ENCODE measurements at regions not wholly inside any gene's neighbourhood (a gene's known extent, or its start where the extent isn't known, plus 50 kb on each side); places are given as distances from the start of the nearest gene placed in this dataset.
"Not testable (repeated sequence)": the region's sequence is repeated elsewhere in the genome, so short reads cannot be mapped to it uniquely, and the experiment has no call there.

- not testable (repeated sequence) for H3K79me1 ChIP-seq (replicated peaks; ENCODE audit: low read length, poor library complexity, severe bottlenecking); H2BK12ac ChIP-seq (ENCODE audit: low read length in 2 of 2); H3K4me3 ChIP-seq (ENCODE audit: insufficient read depth in 1 of 2, low read depth in 1 of 2, low read length in 2 of 2); H2BK120ac ChIP-seq (ENCODE audit: low read depth, low read length); H3K27ac ChIP-seq (ENCODE audit: low read length, poor library complexity, severe bottlenecking); H3K4ac ChIP-seq (ENCODE audit: low read depth in 1 of 2, low read length in 2 of 2); DNase-seq; H2BK5ac ChIP-seq (ENCODE audit: low read depth, low read length, poor library complexity, severe bottlenecking); H2BK15ac ChIP-seq (ENCODE audit: low read depth, poor library complexity, severe bottlenecking); H3K9ac ChIP-seq (ENCODE audit: low read length); H3K18ac ChIP-seq (ENCODE audit: low read depth in 1 of 2, low read length in 2 of 2); H3K36me3 ChIP-seq (ENCODE audit: control insufficient read depth in 1 of 2, insufficient read depth in 2 of 2, low read depth in 1 of 2, low read length in 2 of 2); H3K23ac ChIP-seq (ENCODE audit: low read length in 2 of 2); H2AK5ac ChIP-seq (ENCODE audit: low read length, severe bottlenecking); H4K91ac ChIP-seq (ENCODE audit: low read length); H4K8ac ChIP-seq (ENCODE audit: low read length); H3K9me3 ChIP-seq (ENCODE audit: control insufficient read depth, low read length); H3K4me2 ChIP-seq (ENCODE audit: low read length, poor library complexity, severe bottlenecking); H3K14ac ChIP-seq (ENCODE audit: low read length in 2 of 2); H3K4me1 ChIP-seq (ENCODE audit: control insufficient read depth, insufficient read depth, low read depth, low read length); H2AFZ ChIP-seq (ENCODE audit: low read depth, low read length)
- WGBS = 79% methylated on average over 11 of the region's 11 CpGs
- peaks cover 45 to 55% of the 10 kb centered on the region in 2 experiments for H3K27me3 ChIP-seq (ENCODE audit: control insufficient read depth in 1 of 2, insufficient read depth in 1 of 2, low read length in 2 of 2)
Measured at GRCh38 chr5:37207-37606, 54.8 kb upstream of the PLEKHG4B start.

- no peak overlapping the region for H2BK5ac ChIP-seq (ENCODE audit: low read depth, low read length, poor library complexity, severe bottlenecking)
- no peak overlapping the region for H4K91ac ChIP-seq (ENCODE audit: low read length)
- 61% methylated on average over 8 of the region's 13 CpGs for WGBS
- H3K4me1 ChIP-seq (ENCODE audit: control insufficient read depth, insufficient read depth, low read depth, low read length) = no peaks in the 10 kb centered on the region
- no peaks in the 10 kb centered on the region for H3K79me1 ChIP-seq (replicated peaks; ENCODE audit: low read length, poor library complexity, severe bottlenecking)
- no peak overlapping the region for H3K14ac ChIP-seq (ENCODE audit: low read length in 2 of 2)
- H3K4me3 ChIP-seq (ENCODE audit: insufficient read depth in 1 of 2, low read depth in 1 of 2, low read length in 2 of 2) = no peak overlapping the region
- H2AFZ ChIP-seq (ENCODE audit: low read depth, low read length) = no peak overlapping the region
- no peak overlapping the region for H2BK15ac ChIP-seq (ENCODE audit: low read depth, poor library complexity, severe bottlenecking)
- H4K8ac ChIP-seq (ENCODE audit: low read length) = no peak overlapping the region
- H3K27me3 ChIP-seq (ENCODE audit: control insufficient read depth in 1 of 2, insufficient read depth in 1 of 2, low read length in 2 of 2) = peaks cover 29 to 52% of the 10 kb centered on the region in 2 experiments
- no peak overlapping the region for H3K18ac ChIP-seq (ENCODE audit: low read depth in 1 of 2, low read length in 2 of 2)
- no peak overlapping the region for H3K27ac ChIP-seq (ENCODE audit: low read length, poor library complexity, severe bottlenecking)
- no peak overlapping the region for H2AK5ac ChIP-seq (ENCODE audit: low read length, severe bottlenecking)
- H3K9me3 ChIP-seq (ENCODE audit: control insufficient read depth, low read length) = no peaks in the 10 kb centered on the region
- H2BK12ac ChIP-seq (ENCODE audit: low read length in 2 of 2) = no peak overlapping the region
- H3K9ac ChIP-seq (ENCODE audit: low read length) = no peak overlapping the region
- H2BK120ac ChIP-seq (ENCODE audit: low read depth, low read length) = no peak overlapping the region
- no peak overlapping the region for H3K4ac ChIP-seq (ENCODE audit: low read depth in 1 of 2, low read length in 2 of 2)
- H3K36me3 ChIP-seq (ENCODE audit: control insufficient read depth in 1 of 2, insufficient read depth in 2 of 2, low read depth in 1 of 2, low read length in 2 of 2) = no peaks in the 10 kb centered on the region
- H3K4me2 ChIP-seq (ENCODE audit: low read length, poor library complexity, severe bottlenecking) = no peak overlapping the region
- no peak overlapping the region for H3K23ac ChIP-seq (ENCODE audit: low read length in 2 of 2)
- no peak for DNase-seq
Measured at GRCh38 chr5:39979-40583, 51.9 kb upstream of the PLEKHG4B start.
